Vagina (tissue), 2 donors: ENCODE measurements at regions not wholly inside any gene's neighbourhood (a gene's known extent, or its start where the extent isn't known, plus 50 kb on each side); places are given as distances from the start of the nearest gene placed in this dataset.
"Not testable (repeated sequence)": the region's sequence is repeated elsewhere in the genome, so short reads cannot be mapped to it uniquely, and the experiment has no call there.

Experiments used
- POLR2A ChIP-seq, 2 donors: fragments of 450-650 bp; IDR thresholded peaks; one replicate each; pipeline ENCODE4 v1.6.1; 2017; ENCODE audit warnings: antibody characterized with exemption in 2 of 2, mild to moderate bottlenecking in 2 of 2, moderate library complexity in 2 of 2
- POLR2AphosphoS5 ChIP-seq, 2 donors: sonication (generic); formaldehyde crosslinking; IDR thresholded peaks; one replicate each; pipeline ENCODE4 v1.9.0; 2017; ENCODE audit warnings: antibody characterized with exemption in 2 of 2, mild to moderate bottlenecking in 2 of 2, low read depth in 1 of 2; ENCODE audit not compliant: insufficient read depth in 1 of 2
- TF ChIP-seq, protein P1 (sequence below), 3 experiments: fragments of 450-650 bp in 2 of 3; fragments of 200-600 bp in 1 of 3; sonication (generic) in 1 of 3; IDR thresholded peaks; one replicate each; pipeline ENCODE4 v1.5.1; 2017 to 2019; ENCODE audit warnings: antibody characterized with exemption in 3 of 3, mild to moderate bottlenecking in 2 of 3, moderate library complexity in 2 of 3

- TF ChIP-seq POLR2AphosphoS5 (IDR thresholded peaks at IDR 0.05; ENCODE audit: insufficient read depth in 1 of 2, low read depth in 1 of 2); POLR2A (IDR thresholded peaks at IDR 0.05): not testable (repeated sequence)
- TF ChIP-seq, protein P1, sequence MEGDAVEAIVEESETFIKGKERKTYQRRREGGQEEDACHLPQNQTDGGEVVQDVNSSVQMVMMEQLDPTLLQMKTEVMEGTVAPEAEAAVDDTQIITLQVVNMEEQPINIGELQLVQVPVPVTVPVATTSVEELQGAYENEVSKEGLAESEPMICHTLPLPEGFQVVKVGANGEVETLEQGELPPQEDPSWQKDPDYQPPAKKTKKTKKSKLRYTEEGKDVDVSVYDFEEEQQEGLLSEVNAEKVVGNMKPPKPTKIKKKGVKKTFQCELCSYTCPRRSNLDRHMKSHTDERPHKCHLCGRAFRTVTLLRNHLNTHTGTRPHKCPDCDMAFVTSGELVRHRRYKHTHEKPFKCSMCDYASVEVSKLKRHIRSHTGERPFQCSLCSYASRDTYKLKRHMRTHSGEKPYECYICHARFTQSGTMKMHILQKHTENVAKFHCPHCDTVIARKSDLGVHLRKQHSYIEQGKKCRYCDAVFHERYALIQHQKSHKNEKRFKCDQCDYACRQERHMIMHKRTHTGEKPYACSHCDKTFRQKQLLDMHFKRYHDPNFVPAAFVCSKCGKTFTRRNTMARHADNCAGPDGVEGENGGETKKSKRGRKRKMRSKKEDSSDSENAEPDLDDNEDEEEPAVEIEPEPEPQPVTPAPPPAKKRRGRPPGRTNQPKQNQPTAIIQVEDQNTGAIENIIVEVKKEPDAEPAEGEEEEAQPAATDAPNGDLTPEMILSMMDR (IDR thresholded peaks at IDR 0.05) = not testable (repeated sequence)
Measured at GRCh38 chr2:188034102-188034501, 257.6 kb upstream of the GULP1 start.
